SK-MEL-5 (cell line): ENCODE measurements at regions not wholly inside any gene's neighbourhood (a gene's known extent, or its start where the extent isn't known, plus 50 kb on each side); places are given as distances from the start of the nearest gene placed in this dataset.
A peak's percentile ranks its signal among the peaks of the same experiment; 100 is the strongest.

Source experiments
- DNase-seq: peaks from one replicate; pipeline ENCODE4 v3.0.0-alpha.2; 2016; ENCODE audit warnings: low read depth, low spot score
- in situ Hi-C: cut with HindIII; loops from 2 replicates; pipeline ENCODE4 v1.10.0; 2016; ENCODE audit warnings: low sequenced_read_pairs, high pct_unique_total_duplicates, low pct_unique_long_range_greater_than_20kb

DNA sequence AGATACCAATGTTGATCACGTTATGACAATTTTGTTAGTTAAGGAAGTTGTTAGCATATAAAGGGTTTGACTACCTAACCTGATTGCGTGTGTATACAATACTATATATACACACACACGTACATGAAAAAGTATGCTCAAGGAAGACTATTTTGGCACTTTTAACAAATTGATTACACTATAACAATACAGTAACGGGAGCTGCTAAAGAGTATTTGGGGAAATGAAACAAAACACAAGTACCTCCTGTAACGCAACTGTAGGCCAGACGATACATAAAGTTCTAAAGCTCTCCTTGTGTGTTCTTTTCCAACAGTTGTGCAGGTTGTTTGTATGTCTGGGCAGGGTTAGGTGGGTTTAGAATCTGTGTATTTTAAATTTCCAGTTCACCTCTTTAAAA, 98.7 kb downstream of the PLEKHG1 start:
- no peak for DNase-seq
- in situ Hi-C loops = no loop called here

DNA sequence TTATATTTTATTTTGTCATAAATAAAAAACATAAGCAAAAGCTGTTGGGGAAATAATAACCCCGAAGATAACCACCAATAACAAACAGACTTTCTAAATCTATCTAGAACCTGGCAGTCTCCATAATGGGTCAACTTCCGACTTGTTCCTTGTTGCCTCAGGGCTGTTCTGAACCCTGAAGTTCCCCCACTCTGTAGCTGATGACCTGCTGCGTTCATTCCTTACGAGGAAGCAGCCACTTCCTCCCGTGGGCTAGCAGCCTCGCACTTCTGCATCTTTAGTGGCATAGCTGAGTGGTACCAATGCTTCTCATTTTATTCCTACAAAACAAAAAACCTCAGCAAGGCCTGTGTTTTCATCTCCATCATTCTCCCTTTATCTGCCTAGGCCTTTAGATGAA, 103.0 kb downstream of the PLEKHG1 start:
- in situ Hi-C loops = no loop called here
- no peak for DNase-seq

DNA sequence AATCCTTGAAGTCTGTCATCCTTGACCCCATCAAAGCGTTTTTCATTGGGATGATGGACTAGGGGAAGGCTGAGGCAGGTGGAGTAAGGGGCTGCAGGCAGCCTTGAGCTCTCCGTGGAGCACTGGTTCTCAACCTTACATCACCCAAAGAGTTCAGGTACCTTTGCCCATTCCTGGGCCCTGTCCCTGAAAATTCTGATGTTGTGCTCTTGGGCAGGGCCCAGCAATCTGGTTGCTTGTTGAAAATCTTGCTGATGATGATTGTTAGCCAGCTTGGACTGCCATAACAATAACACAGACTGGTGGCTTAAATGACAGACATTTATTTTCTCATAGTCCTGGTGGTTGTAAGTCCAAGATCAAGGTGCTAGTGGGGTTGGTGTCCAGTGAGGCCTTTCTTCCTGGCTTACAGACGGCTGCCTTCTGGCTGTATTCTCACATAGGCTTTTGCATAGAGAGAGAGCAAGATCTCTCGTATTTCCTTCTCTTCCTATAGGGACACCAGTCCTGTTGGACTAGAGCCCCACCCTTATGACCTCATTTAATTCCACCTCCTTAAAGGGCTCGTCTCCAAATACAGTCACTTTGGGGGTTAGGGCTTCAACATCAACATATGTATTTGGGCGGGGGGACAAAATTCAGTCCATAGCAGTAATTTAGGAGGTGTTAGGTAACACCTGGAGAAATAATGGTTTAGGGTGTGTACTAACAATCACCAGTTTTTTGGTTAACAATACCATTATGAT, 104.9 kb downstream of the PLEKHG1 start:
- DNase-seq = no peak

DNA sequence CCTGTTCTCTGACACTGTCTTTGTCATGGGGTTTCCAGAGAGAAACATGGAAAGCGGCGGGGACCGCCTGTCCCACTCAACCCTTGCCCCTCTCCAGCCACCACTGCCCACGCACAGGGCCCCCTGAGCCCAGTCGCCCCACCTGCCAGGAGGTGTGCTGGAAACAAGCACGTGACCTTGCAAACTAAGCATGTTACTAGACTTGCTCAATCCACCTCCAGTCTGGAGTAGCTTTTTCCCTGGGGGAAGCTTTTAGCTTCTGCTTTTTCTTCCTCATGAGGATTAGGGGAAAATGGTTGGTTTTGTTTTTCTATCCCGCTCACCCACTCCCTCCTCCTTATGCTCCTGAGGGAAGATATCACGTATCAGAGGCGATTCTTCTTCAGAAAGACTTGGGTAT, 105.7 kb downstream of the PLEKHG1 start:
- in situ Hi-C loops = no loop called here
- DNase-seq = no peak

More for the DNA sequence above, 104.9 kb downstream of the PLEKHG1 start:
- in situ Hi-C loops = no loop called here

DNA sequence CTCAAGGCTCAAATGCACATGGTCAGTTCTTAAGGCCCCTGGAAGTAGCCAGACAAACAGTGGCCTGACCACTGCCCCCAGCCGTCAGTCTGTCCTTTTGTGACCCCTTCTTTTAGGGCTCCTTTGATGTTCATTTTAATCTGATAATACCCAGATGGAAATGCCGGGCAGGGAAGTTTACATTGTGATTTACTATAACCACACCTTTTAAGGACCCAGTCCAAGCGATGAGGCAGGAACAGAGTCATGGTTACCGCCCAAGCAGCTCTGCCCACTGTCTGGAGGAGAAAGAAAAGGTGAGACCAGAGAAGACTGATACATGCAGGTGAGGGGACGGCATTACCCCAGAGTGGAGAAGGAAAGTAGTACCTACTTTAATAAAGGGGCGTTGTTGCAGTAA, 110.6 kb downstream of the PLEKHG1 start:
- DNase-seq = no peak
- in situ Hi-C loops = no loop called here

DNA sequence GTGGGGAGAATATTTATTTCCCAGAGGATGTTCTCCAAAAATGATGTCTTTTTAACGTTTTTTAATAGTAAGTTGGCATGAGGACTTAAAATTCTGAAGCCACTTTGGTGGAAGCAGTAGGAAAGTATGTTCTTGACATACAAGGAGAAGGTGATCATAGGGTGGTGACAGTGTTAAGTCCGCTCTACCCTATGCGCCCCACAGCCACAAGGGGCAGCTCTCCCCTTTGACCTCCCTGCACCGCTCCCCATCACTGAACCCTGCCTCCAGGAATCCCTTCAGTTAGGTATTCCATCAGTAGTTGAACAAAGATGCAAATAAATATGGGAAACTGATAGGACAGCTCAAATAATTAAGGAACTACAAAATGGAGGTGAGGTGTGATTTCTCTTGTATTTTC, 111.4 kb downstream of the PLEKHG1 start:
- in situ Hi-C loops = no loop called here
- no peak for DNase-seq

DNA sequence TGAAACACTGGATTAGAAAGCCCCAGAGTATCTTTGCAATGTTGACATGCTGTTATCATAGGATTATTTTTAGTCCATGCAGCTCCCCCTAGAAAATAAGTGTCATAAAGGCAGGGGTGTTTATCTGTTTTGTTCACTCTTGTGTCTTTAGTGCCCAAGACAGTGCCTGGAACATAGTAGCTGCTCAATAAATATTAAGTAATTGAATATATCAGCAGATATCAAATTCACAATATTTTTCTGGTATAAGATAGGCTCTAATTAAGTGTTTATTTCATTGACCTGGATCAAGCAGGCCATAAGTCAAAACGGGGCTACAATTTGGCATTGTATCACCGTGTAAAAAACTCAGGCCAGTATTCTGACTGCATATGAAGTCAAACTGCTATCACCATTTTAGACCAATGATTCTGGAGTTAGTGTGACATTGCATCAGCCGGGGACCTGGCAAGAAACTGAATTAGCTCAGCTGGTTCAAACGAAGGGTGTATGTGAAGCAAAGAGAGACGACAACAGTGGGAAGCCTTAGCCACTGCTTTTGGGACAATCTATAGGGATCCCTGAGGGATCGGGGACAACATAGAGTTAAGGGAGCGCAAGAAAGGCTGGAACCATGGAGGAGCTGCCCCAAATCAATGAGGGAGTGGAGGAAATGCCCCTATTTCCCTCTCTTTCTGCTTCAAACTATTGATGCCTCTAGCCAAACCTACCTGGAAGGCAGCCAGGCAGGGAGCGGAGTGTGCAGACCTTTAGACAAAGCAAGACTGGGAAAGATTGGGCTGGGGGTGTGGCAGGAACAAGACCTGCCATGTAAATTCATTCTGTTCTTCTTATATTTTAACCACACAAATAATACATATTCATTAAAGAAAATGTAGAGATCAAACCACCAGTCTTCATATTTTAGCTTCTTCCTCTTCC, 112.2 kb downstream of the PLEKHG1 start:
- in situ Hi-C loops = no loop called here
- no peak for DNase-seq

DNA sequence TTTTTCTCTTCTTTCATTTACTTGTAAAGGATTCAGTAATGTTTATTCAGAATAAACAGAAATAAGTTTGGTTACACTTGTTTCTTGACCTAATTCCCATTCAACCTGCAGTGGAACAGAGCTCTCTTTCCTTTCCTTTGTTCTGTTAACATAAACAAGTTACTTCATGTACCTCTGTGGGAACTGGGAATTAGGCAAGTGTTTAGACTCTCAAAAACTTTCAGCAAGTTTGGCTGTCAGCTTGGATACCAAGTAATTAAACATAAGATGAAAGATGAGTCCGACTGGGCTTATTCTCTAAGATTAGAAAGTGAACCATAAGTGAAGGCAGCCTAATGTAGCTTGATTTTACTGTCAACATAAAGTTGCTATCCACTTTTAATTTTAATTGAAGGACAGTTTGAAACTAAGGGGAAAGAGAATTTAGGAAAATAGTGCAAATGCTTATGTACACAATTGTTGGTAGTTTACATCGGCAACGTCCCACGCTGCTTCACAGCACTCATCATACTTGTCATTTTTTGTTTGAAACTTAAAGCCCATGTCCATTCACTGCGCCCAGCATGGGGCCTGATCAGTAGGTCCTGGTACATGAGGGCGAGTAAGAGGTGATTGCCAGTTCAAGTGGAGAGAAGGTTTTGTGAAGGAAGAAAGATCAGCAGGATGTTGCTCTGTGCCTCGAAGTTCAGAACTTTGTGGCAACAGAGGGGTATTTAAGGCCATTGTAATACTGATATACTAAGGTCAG, 113.0 kb downstream of the PLEKHG1 start:
- no peak for DNase-seq
- in situ Hi-C loops = no loop called here

DNA sequence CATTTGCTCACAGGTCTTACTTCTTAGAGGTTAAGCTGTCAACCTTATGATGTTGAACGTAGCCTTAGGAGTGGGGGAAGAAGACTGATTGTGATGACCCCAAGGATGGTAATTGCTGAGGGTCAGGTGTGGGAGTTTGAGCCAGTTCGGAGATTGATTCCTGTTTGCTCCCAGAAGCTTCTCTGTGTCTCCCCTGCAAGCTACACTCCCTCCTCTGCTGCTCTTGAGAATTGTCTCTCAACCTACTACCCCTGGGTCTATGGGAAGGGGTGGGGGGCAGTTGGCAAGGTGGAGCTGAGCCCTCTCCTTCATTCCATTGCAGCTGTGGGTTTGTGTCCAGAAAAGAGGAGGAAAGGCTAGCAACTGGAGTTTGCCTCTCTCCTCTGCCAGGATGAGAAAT, 113.8 kb downstream of the PLEKHG1 start:
- in situ Hi-C loops = no loop called here
- DNase-seq = no peak

DNA sequence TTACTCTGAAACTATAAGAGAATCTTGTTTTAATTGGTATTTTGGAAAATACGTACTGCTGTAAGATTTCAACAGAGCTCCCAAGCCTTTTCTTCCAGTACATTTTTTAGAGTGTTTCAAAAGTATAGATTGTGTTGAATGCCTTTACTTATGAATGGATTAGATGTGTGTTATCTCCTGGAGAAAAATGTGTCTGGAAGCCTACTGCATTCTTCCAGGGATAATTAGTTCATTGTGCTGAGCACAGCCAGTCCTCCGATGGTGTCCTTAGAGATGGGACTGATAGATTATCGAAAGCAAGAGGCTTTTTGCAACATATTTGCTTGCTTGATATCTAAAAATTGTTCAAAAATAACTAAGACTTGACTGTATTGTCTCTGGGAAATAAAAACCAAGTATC, 114.2 kb downstream of the PLEKHG1 start:
- no peak for DNase-seq
- in situ Hi-C loops = no loop called here

DNA sequence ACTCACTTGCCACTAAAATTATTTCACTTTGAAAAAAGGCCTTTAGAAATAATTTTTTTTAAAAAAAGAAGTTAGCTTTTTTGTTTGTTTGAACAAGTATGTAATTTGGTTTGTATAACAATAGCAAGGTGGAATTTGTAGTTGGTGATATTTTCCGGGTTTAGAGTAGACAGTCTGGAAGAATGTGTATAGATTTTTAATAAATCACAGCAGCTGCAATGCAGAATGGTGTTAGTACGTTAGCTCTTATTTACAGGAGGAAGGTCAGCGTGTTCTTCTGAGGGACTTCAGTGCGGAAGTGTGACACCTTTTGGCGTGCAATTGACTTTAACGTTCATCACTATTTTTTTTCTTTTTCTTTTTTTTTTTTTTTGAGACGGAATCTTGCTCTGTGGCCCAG, 115.4 kb downstream of the PLEKHG1 start:
- in situ Hi-C loops = no loop called here
- DNase-seq = no peak

DNA sequence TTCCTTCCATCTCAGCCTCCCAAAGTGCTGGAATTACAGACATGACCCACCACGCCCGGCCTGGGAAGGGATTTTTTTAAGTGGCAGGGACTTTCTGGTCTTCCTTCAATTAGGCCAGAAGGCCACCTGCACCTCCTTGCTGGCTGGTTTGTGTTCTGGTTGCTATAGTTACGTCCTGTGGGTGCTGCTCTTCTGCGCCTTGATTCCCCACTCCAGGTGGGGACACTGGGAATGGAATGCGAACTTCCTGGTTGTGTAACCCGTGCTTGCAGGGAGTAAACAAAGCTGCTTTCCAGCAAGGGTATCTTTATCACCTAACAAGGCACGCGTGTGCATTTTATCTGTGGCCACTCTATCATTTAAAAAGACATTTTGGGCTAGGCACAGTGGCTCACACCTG, 117.7 kb downstream of the PLEKHG1 start:
- DNase-seq = no peak
- in situ Hi-C loops = no loop called here

DNA sequence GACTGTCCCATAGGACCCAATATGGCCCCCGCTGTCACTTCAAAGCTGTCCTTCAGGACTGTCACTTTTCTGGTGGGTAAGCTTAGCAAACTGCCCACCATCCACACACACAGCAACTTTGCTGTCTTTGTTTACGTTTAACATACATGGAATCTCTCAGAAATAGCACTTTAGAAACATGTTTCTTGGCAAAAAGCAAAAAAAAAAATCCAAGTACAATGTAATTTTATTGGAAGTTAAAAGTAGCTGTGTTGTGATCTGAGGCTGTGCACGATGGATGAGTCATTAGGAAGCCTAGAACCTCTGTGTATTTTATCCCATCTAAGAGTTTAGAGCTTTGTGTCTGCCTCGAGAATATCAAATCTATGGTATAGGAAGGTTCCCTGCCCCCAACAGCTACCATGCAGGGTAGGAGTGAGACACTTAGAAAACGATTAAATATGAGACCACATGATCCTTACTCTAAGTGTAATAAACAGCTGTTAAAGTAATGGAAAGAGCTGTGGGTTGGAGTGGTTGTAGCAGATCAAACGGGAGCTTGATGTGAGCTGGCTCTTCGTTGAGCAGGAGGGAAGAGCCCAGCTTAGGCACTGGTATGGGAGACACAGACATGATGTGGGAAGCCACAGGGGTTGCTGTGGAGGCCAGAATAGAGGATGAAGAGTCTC, 119.5 kb downstream of the PLEKHG1 start:
- DNase-seq = no peak
- in situ Hi-C loops = no loop called here

DNA sequence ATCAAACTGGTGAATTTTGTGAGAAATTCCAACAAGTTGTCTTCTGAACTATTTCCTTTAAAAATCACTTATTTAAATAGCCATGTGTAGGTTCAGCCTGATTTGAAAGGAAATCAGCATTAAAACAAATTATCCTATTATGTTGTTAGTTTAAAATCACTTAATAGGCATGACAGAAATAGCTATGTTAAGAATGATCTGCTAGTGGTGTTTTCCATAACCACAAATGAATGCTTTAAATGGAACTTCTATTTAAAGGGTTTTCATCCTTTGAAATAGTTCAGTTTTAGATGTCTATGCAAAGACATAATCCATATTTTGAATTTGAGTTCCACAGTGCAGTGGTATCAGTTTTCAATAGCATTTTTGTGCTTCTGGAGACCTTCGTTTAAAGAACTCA, 120.1 kb downstream of the PLEKHG1 start:
- no peak for DNase-seq
- in situ Hi-C loops = no loop called here

DNA sequence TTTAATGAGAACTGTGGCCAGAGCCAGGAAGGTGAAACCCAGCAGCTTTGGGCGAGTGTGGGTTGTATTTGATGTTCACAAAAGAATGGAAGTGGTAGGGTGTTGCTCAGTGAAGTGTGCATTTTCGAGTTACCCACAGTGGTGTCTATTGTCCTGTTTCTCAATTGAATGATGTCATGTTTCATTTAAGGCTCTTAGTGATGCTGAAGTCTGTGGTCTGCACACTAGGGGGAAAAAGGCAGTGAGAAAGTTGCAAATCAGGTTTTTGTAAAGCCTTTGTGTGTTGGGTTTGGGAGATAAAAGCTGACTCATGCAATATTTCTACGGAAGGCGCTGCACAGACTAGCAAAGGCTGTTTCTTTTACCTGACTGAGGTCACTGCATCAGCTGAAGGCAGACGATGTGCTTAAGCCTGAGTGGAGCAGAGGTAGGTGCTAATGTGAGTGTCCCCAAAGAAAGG, 121.1 kb downstream of the PLEKHG1 start:
- in situ Hi-C loops = no loop called here
- DNase-seq = peak; percentile 45

DNA sequence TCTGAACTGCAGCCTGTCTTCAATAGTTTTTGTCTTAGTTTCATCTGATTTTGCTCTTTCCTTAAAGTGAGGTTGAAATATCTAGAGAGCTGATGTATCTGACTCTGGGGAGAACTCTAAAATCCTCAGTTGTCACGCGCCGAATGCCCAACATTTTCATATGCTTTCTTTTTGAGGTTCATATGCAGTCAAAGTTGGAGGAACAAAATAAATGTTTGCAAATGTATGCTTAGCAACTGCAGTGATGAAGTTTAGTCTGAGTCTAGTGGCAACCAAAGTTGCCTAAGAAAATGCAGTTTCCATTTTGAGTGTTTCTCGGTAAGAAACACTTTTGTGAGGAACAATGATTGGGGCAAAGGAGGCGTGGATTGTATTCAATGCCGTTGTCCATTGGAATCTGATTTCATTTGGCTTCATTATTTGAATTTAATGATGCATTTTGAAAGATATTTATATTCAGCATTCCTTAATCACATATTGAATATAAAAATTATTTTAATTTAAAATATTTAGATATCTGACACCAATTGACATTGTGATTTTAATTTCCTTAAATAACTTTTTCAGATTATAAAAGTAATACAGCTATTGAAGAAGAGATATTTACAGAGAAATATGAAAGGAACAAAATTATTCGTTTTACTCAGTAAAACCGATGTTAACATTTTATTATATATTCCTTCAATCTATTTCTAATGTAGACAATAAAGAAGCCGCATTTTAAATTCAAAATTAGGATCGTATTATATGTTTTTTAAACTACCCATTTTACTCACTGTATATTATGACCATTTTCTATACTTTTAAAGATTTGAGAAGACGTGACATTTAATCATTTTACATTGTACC, 122.0 kb downstream of the PLEKHG1 start:
- DNase-seq = no peak
- in situ Hi-C loops = no loop called here
